ENCODE measurements at regions not wholly inside any gene's neighbourhood (a gene's known extent, or its start where the extent isn't known, plus 50 kb on each side); places are given as distances from the start of the nearest gene placed in this dataset.

DNA sequence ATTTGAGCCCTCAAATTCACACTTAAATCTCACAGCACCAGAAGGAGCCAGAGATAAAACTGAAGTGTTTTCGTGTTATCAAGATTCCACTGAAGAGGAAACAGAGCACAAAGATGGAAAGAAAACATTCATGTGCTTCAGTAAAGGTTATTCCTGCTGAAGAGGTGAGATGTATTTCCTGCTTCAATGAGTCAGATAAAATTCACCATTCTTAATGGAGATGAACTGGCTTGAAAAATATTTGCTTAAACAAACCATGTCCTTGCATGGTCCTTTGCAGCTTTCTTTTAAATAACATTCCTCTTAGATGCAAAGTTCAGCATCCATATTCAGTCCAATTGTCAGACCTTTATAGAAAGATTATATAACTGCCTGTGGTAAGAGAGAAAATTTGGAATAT is 294.2 kb downstream of the IPMK start:
- DNase-seq (ENCODE audit: low read depth) = no peak
- TF ChIP-seq CTCF (IDR thresholded peaks at IDR 0.05; ENCODE audit: control insufficient read depth, extremely low read depth, insufficient read depth) = no peak
- no peak overlapping the region for H3K4me3 ChIP-seq (ENCODE audit: low read depth, low read length)

- no peak for TF ChIP-seq CTCF (IDR thresholded peaks at IDR 0.05; ENCODE audit: control insufficient read depth, extremely low read depth, insufficient read depth)
- no peak overlapping the region for H3K4me3 ChIP-seq (ENCODE audit: low read depth, low read length)
- no peak for DNase-seq (ENCODE audit: low read depth)
Observed at GRCh38 chr10:57972783-57973182, 294.9 kb downstream of the IPMK start.

- no peak overlapping the region for H3K4me3 ChIP-seq (ENCODE audit: low read depth, low read length)
- DNase-seq (ENCODE audit: low read depth) = no peak
- no peak for TF ChIP-seq CTCF (IDR thresholded peaks at IDR 0.05; ENCODE audit: control insufficient read depth, extremely low read depth, insufficient read depth)
Observed at GRCh38 chr10:57968328-57969016, 299.2 kb downstream of the IPMK start.

DNA sequence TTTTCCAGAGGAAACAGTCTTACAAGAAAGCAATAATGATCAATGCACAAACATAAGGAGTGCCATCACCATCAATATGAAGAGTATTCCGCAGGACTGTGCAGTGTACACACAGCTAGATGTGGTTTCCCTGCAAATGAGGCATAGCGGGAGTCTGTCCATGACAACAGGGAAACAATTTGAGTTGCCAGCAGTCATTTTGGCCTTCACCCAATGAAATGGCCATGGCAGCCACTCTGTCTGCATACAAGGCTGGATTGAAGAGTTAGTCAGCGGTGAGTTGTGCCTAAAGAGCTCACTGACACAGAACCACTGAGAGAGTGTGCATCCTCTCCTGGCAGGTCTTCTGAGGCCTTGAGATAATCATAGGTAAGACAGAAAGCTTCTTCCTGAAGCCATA is 303.3 kb downstream of the IPMK start:
- no peak overlapping the region for H3K4me3 ChIP-seq (ENCODE audit: low read depth, low read length)
- DNase-seq (ENCODE audit: low read depth) = no peak
- no peak for TF ChIP-seq CTCF (IDR thresholded peaks at IDR 0.05; ENCODE audit: control insufficient read depth, extremely low read depth, insufficient read depth)

GRCh38 chr10:57963546-57963945 is 304.1 kb downstream of the IPMK start:
- no peak for TF ChIP-seq CTCF (IDR thresholded peaks at IDR 0.05; ENCODE audit: control insufficient read depth, extremely low read depth, insufficient read depth)
- no peak overlapping the region for H3K4me3 ChIP-seq (ENCODE audit: low read depth, low read length)
- no peak for DNase-seq (ENCODE audit: low read depth)

- no peak overlapping the region for H3K4me3 ChIP-seq (ENCODE audit: low read depth, low read length)
- DNase-seq (ENCODE audit: low read depth) = peak; percentile 77
- no peak for TF ChIP-seq CTCF (IDR thresholded peaks at IDR 0.05; ENCODE audit: control insufficient read depth, extremely low read depth, insufficient read depth)
Observed at GRCh38 chr10:57962839-57963238, 304.9 kb downstream of the IPMK start.

- H3K4me3 ChIP-seq (ENCODE audit: low read depth, low read length) = no peak overlapping the region
- no peak for DNase-seq (ENCODE audit: low read depth)
- TF ChIP-seq CTCF (IDR thresholded peaks at IDR 0.05; ENCODE audit: control insufficient read depth, extremely low read depth, insufficient read depth) = no peak
Observed at GRCh38 chr10:57961487-57961886, 306.2 kb downstream of the IPMK start.
